ENCODE measurements at regions not wholly inside any gene's neighbourhood (a gene's known extent, or its start where the extent isn't known, plus 50 kb on each side); places are given as distances from the start of the nearest gene placed in this dataset.

GRCh38 chr13:88862095-88862620 is 1191.0 kb downstream of the SLITRK5 start:
- no peak overlapping the region for H3K27ac ChIP-seq (ENCODE audit: low read depth, low read length, severe bottlenecking)
- 100% methylated on average over 1 of the region's 2 CpGs; no CpG with 5 or more reads in 1 of the 2 experiments for WGBS, 2 experiments (ENCODE audit: insufficient coverage in 2 of 2)
- H3K4me1 ChIP-seq (ENCODE audit: control insufficient read depth, insufficient read depth, low read length, poor library complexity, severe bottlenecking) = no peaks in the 10 kb centered on the region
- H3K36me3 ChIP-seq (ENCODE audit: control insufficient read depth, insufficient read depth, low read length) = no peaks in the 10 kb centered on the region
- no peak overlapping the region for H3K4me3 ChIP-seq (ENCODE audit: extremely low read depth, insufficient read depth, low read length, poor library complexity, severe bottlenecking)
- no peaks in the 10 kb centered on the region for H3K9me3 ChIP-seq (ENCODE audit: control insufficient read depth, low read length)

DNA sequence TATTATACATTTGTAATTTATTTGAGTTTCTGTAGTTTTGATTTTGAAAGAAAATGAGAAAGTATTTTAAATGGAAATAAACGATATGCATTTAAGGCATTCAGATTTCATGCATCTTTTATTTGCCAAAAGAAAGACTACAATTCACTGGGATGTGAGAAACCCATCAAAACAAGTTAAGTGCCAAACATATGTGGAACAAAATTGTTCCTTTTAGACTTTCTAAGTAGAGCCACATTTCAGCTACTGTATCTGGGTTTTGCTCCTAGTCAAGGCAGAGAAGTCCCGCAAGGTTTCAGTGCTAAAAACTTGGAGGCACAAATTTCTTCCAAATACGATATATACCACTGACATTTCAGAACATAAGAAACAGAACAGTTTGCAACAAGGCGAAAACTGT is 1191.9 kb downstream of the SLITRK5 start:
- H3K4me1 ChIP-seq (ENCODE audit: control insufficient read depth, insufficient read depth, low read length, poor library complexity, severe bottlenecking) = no peaks in the 10 kb centered on the region
- H3K4me3 ChIP-seq (ENCODE audit: extremely low read depth, insufficient read depth, low read length, poor library complexity, severe bottlenecking) = no peak overlapping the region
- H3K9me3 ChIP-seq (ENCODE audit: control insufficient read depth, low read length) = no peaks in the 10 kb centered on the region
- H3K27ac ChIP-seq (ENCODE audit: low read depth, low read length, severe bottlenecking) = no peak overlapping the region
- 94 to 100% methylated on average over 2 of the region's 4 CpGs for WGBS, 2 experiments (ENCODE audit: insufficient coverage in 2 of 2)
- H3K36me3 ChIP-seq (ENCODE audit: control insufficient read depth, insufficient read depth, low read length) = no peaks in the 10 kb centered on the region

- no peak overlapping the region for H3K4me3 ChIP-seq (ENCODE audit: extremely low read depth, insufficient read depth, low read length, poor library complexity, severe bottlenecking)
- H3K4me1 ChIP-seq (ENCODE audit: control insufficient read depth, insufficient read depth, low read length, poor library complexity, severe bottlenecking) = no peaks in the 10 kb centered on the region
- H3K36me3 ChIP-seq (ENCODE audit: control insufficient read depth, insufficient read depth, low read length) = no peaks in the 10 kb centered on the region
- no peak overlapping the region for H3K27ac ChIP-seq (ENCODE audit: low read depth, low read length, severe bottlenecking)
- no peaks in the 10 kb centered on the region for H3K9me3 ChIP-seq (ENCODE audit: control insufficient read depth, low read length)
- WGBS, 2 experiments (ENCODE audit: insufficient coverage in 2 of 2) = 79 to 100% methylated on average over 4 of the region's 5 CpGs
Observed at GRCh38 chr13:88866195-88866594, 1195.0 kb downstream of the SLITRK5 start.

- Histone ChIP-seq H3K4me3 (ENCODE audit: extremely low read depth, insufficient read depth, low read length, poor library complexity, severe bottlenecking) (no peak overlapping the region), H3K36me3 (ENCODE audit: control insufficient read depth, insufficient read depth, low read length) (no peaks in the 10 kb centered on the region)
Observed at GRCh38 chr13:88883741-88884140, 1212.6 kb downstream of the SLITRK5 start.

GRCh38 chr13:88887045-88887662 is 1216.0 kb downstream of the SLITRK5 start:
- H3K9me3 ChIP-seq (ENCODE audit: control insufficient read depth, low read length) = no peaks in the 10 kb centered on the region
- WGBS, 2 experiments (ENCODE audit: insufficient coverage in 2 of 2) = 87 to 94% methylated on average over 9 to 11 of the region's 11 CpGs
- no peaks in the 10 kb centered on the region for H3K36me3 ChIP-seq (ENCODE audit: control insufficient read depth, insufficient read depth, low read length)
- H3K4me3 ChIP-seq (ENCODE audit: extremely low read depth, insufficient read depth, low read length, poor library complexity, severe bottlenecking) = no peak overlapping the region
- H3K27ac ChIP-seq (ENCODE audit: low read depth, low read length, severe bottlenecking) = no peak overlapping the region
- H3K4me1 ChIP-seq (ENCODE audit: control insufficient read depth, insufficient read depth, low read length, poor library complexity, severe bottlenecking) = no peaks in the 10 kb centered on the region

More at GRCh38 chr13:88883741-88884140, 1212.6 kb downstream of the SLITRK5 start:
- Histone ChIP-seq H3K9me3 (ENCODE audit: control insufficient read depth, low read length) (peaks cover 7% of the 10 kb centered on the region), H3K27ac (ENCODE audit: low read depth, low read length, severe bottlenecking) (no peak overlapping the region), H3K4me1 (ENCODE audit: control insufficient read depth, insufficient read depth, low read length, poor library complexity, severe bottlenecking) (no peaks in the 10 kb centered on the region)

DNA sequence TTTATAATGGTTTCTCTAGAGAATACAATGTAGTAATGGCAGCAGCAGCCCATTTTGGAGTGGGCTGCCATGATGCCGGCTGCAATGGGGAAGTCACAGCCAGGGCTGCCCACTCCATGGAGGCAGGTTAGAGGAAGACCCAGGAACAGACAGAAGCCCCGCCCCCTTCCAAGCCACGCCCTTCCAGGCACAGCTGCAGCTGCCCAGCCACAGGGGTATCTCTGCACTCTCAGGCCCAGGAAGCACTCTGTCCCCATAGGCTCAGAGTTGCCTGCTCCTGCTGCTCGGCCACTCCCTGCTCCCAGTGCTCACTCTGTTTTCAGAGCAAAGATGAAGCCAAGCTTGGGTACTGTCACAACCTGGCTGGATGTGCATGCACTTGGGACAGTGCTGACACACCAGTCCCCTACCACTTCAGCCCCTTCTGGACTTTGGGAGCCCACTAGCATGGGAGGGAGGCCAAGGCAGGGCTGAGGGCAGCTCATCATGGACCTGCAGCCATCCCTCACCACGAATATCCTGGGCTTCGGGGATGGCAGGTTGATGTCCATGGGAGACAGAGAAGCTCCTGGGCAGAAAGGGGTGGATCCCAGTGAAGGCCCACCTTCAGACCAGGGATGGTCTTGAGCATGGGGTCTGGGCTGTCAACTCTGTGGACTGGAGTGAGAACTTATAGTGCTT is 1224.2 kb downstream of the SLITRK5 start:
- no peaks in the 10 kb centered on the region for H3K9me3 ChIP-seq (ENCODE audit: control insufficient read depth, low read length)

GRCh38 chr13:88896466-88896865 is 1225.3 kb downstream of the SLITRK5 start:
- Histone ChIP-seq H3K27ac (ENCODE audit: low read depth, low read length, severe bottlenecking) (no peak overlapping the region), H3K36me3 (ENCODE audit: control insufficient read depth, insufficient read depth, low read length) (no peaks in the 10 kb centered on the region), H3K4me3 (ENCODE audit: extremely low read depth, insufficient read depth, low read length, poor library complexity, severe bottlenecking) (no peak overlapping the region), H3K4me1 (ENCODE audit: control insufficient read depth, insufficient read depth, low read length, poor library complexity, severe bottlenecking) (no peaks in the 10 kb centered on the region), H3K9me3 (ENCODE audit: control insufficient read depth, low read length) (no peaks in the 10 kb centered on the region)
- 86 to 100% methylated on average over 1 to 6 of the region's 6 CpGs for WGBS, 2 experiments (ENCODE audit: insufficient coverage in 2 of 2)

More for the DNA sequence above, 1224.2 kb downstream of the SLITRK5 start:
- WGBS, 2 experiments (ENCODE audit: insufficient coverage in 2 of 2) = 87 to 89% methylated on average over 6 of the region's 6 CpGs
- no peak overlapping the region for H3K4me3 ChIP-seq (ENCODE audit: extremely low read depth, insufficient read depth, low read length, poor library complexity, severe bottlenecking)
- no peaks in the 10 kb centered on the region for H3K36me3 ChIP-seq (ENCODE audit: control insufficient read depth, insufficient read depth, low read length)
- no peak overlapping the region for H3K27ac ChIP-seq (ENCODE audit: low read depth, low read length, severe bottlenecking)
- H3K4me1 ChIP-seq (ENCODE audit: control insufficient read depth, insufficient read depth, low read length, poor library complexity, severe bottlenecking) = no peaks in the 10 kb centered on the region

DNA sequence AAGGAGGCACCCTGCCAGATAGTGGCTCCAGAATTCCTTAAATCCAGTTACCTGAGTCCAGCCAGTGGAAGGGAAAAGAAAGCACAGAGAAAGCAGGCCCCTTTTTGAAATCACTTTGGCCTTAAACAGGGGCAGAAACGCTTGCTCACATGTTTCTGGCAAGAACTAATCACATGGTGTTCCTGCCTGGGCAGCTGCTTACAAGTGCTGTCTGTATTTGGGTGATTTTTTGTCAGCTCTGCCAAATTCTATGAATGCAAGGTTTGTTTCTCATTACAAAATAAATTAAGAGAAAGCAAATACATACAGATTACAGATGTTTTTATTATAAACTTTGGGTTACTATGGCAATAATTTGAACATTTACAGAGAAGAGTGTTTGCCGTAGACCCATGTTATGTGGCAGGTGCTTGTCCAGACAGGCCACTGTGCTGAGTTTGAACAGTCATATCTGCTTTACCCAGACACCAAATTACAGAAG is 1237.8 kb downstream of the SLITRK5 start:
- Histone ChIP-seq H3K36me3 (ENCODE audit: control insufficient read depth, insufficient read depth, low read length) (no peaks in the 10 kb centered on the region), H3K4me1 (ENCODE audit: control insufficient read depth, insufficient read depth, low read length, poor library complexity, severe bottlenecking) (no peaks in the 10 kb centered on the region), H3K9me3 (ENCODE audit: control insufficient read depth, low read length) (no peaks in the 10 kb centered on the region), H3K4me3 (ENCODE audit: extremely low read depth, insufficient read depth, low read length, poor library complexity, severe bottlenecking) (no peak overlapping the region), H3K27ac (ENCODE audit: low read depth, low read length, severe bottlenecking) (no peak overlapping the region)
- WGBS, 2 experiments (ENCODE audit: insufficient coverage in 2 of 2) = 67 to 100% methylated on average over 1 of the region's 2 CpGs

DNA sequence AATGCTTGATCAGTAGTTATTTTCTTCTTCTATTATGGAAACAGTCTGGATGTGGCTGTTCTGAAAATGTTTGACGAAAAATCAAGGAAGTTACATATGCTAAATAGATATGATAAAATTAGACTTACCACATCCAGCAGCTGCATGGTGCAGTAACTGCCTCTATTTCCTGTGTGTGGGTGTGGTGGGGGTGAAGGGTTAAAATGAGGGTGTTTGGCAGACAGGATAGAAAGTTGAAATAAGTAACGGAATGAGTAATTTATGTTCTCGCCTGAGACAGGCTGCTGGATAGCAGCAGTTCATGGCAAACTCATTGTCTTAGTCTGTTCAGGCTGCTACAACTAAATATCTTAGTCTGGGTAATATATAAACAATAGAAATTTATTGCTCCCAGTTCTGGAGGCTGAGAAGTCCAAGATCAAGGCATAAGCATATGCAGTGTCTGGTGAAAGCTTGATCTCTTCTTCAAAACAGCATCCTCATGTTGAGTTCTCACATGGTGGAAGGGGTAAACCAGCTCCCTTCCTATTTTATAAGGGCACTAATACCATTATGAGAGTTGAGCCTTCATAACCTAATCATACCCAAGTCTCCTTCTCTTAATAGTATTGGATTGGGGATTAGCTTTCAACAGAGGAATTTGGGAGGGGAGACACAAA is 1248.9 kb downstream of the SLITRK5 start:
- no peaks in the 10 kb centered on the region for H3K4me1 ChIP-seq (ENCODE audit: control insufficient read depth, insufficient read depth, low read length, poor library complexity, severe bottlenecking)
- H3K27ac ChIP-seq (ENCODE audit: low read depth, low read length, severe bottlenecking) = no peak overlapping the region
- no peaks in the 10 kb centered on the region for H3K9me3 ChIP-seq (ENCODE audit: control insufficient read depth, low read length)
- WGBS, 2 experiments (ENCODE audit: insufficient coverage in 2 of 2) = no CpG with 5 or more reads among the region's 3 CpGs
- H3K36me3 ChIP-seq (ENCODE audit: control insufficient read depth, insufficient read depth, low read length) = no peaks in the 10 kb centered on the region
- H3K4me3 ChIP-seq (ENCODE audit: extremely low read depth, insufficient read depth, low read length, poor library complexity, severe bottlenecking) = no peak overlapping the region

GRCh38 chr13:88925954-88926353 is 1254.8 kb downstream of the SLITRK5 start:
- WGBS, 2 experiments (ENCODE audit: insufficient coverage in 2 of 2) = 79 to 89% methylated on average over 2 to 3 of the region's 3 CpGs
- no peaks in the 10 kb centered on the region for H3K4me1 ChIP-seq (ENCODE audit: control insufficient read depth, insufficient read depth, low read length, poor library complexity, severe bottlenecking)
- no peaks in the 10 kb centered on the region for H3K9me3 ChIP-seq (ENCODE audit: control insufficient read depth, low read length)
- H3K36me3 ChIP-seq (ENCODE audit: control insufficient read depth, insufficient read depth, low read length) = no peaks in the 10 kb centered on the region
- no peak overlapping the region for H3K4me3 ChIP-seq (ENCODE audit: extremely low read depth, insufficient read depth, low read length, poor library complexity, severe bottlenecking)
- no peak overlapping the region for H3K27ac ChIP-seq (ENCODE audit: low read depth, low read length, severe bottlenecking)

Data from mesodermal cell (in vitro differentiated cells).